WTC11 (cell line): ENCODE measurements at regions not wholly inside any gene's neighbourhood (a gene's known extent, or its start where the extent isn't known, plus 50 kb on each side); places are given as distances from the start of the nearest gene placed in this dataset.

Experiments used
- ZNF232 ChIP-seq: sonication (generic); formaldehyde crosslinking; IDR thresholded peaks from 2 replicates; pipeline ENCODE4 v1.8.0; 2022; ENCODE audit warnings: mild to moderate bottlenecking, missing genetic modification reagents
- ZSCAN18 ChIP-seq: fragments of 250-450 bp; sonication (Bioruptor Pico); IDR thresholded peaks from 2 replicates; pipeline ENCODE4 v2.1.2; 2022; ENCODE audit warnings: mild to moderate bottlenecking, moderate library complexity
- TF ChIP-seq, protein P1 (sequence below): fragments of 200-600 bp; IDR thresholded peaks from 2 replicates; pipeline ENCODE4 v1.8.0; 2022; ENCODE audit warnings: antibody characterized with exemption
- TF ChIP-seq, protein P2 (sequence below): sonication (generic); formaldehyde crosslinking; IDR thresholded peaks from 2 replicates; pipeline ENCODE4 v1.8.0; 2023; ENCODE audit warnings: missing genetic modification reagents

- no peak for TF ChIP-seq ZSCAN18
- TF ChIP-seq, protein P1, sequence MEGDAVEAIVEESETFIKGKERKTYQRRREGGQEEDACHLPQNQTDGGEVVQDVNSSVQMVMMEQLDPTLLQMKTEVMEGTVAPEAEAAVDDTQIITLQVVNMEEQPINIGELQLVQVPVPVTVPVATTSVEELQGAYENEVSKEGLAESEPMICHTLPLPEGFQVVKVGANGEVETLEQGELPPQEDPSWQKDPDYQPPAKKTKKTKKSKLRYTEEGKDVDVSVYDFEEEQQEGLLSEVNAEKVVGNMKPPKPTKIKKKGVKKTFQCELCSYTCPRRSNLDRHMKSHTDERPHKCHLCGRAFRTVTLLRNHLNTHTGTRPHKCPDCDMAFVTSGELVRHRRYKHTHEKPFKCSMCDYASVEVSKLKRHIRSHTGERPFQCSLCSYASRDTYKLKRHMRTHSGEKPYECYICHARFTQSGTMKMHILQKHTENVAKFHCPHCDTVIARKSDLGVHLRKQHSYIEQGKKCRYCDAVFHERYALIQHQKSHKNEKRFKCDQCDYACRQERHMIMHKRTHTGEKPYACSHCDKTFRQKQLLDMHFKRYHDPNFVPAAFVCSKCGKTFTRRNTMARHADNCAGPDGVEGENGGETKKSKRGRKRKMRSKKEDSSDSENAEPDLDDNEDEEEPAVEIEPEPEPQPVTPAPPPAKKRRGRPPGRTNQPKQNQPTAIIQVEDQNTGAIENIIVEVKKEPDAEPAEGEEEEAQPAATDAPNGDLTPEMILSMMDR = no peak
- TF ChIP-seq, protein P2, sequence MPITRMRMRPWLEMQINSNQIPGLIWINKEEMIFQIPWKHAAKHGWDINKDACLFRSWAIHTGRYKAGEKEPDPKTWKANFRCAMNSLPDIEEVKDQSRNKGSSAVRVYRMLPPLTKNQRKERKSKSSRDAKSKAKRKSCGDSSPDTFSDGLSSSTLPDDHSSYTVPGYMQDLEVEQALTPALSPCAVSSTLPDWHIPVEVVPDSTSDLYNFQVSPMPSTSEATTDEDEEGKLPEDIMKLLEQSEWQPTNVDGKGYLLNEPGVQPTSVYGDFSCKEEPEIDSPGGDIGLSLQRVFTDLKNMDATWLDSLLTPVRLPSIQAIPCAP (CRISPR knock-in tag) = no peak
- no peak for TF ChIP-seq ZNF232 (CRISPR knock-in tag)
Observed at GRCh38 chr2:108139521-108139920, 100.2 kb upstream of the SULT1C3 start.
